KMS-11 (cell line): ENCODE measurements at regions not wholly inside any gene's neighbourhood (a gene's known extent, or its start where the extent isn't known, plus 50 kb on each side); places are given as distances from the start of the nearest gene placed in this dataset.

Experiments used
- H2AFZ ChIP-seq: fragments of 200-600 bp; sonication (generic); 2 replicates; pipeline ENCODE4 v1.6.1; 2016; ENCODE audit warnings: antibody characterized with exemption, mixed run types, low read depth
- H3K27ac ChIP-seq: fragments of 200-600 bp; sonication (generic); 2 replicates; pipeline ENCODE4 v1.6.1; 2016; ENCODE audit warnings: mild to moderate bottlenecking, mixed run types
- H3K27me3 ChIP-seq: fragments of 200-600 bp; sonication (generic); 2 replicates; pipeline ENCODE4 v1.6.1; 2017; ENCODE audit warnings: mild to moderate bottlenecking, low read depth, mixed run types, moderate library complexity; ENCODE audit not compliant: insufficient read depth
- H3K36me3 ChIP-seq: fragments of 200-600 bp; sonication (generic); 2 replicates; pipeline ENCODE4 v1.6.1; 2017; ENCODE audit warnings: mild to moderate bottlenecking, mixed run types; ENCODE audit not compliant: insufficient read depth
- H3K4me1 ChIP-seq: fragments of 200-600 bp; sonication (generic); 2 replicates; pipeline ENCODE4 v1.6.1; 2016; ENCODE audit warnings: mild to moderate bottlenecking, low read depth, mixed run types; ENCODE audit not compliant: poor library complexity, severe bottlenecking
- H3K4me2 ChIP-seq: fragments of 200-600 bp; sonication (generic); 2 replicates; pipeline ENCODE4 v1.7.0; 2016; ENCODE audit warnings: mild to moderate bottlenecking, mixed run types
- H3K4me3 ChIP-seq: fragments of 200-600 bp; sonication (generic); IDR thresholded peaks from 2 replicates; pipeline ENCODE4 v1.6.1; 2017; ENCODE audit warnings: low read depth, low read length, mixed read lengths; ENCODE audit not compliant: insufficient read depth
- H3K79me2 ChIP-seq: fragments of 200-600 bp; sonication (generic); 2 replicates; pipeline ENCODE4 v1.6.1; 2016; ENCODE audit warnings: low read depth, mixed run types; ENCODE audit not compliant: insufficient read depth
- H3K9ac ChIP-seq: fragments of 200-600 bp; sonication (generic); 2 replicates; pipeline ENCODE4 v1.6.1; 2016; ENCODE audit warnings: mild to moderate bottlenecking, mixed run types
- H4K20me1 ChIP-seq: fragments of 200-600 bp; sonication (generic); 2 replicates; pipeline ENCODE4 v1.6.1; 2016; ENCODE audit warnings: mild to moderate bottlenecking, mixed run types; ENCODE audit not compliant: insufficient read depth
- CTCF ChIP-seq: fragments of 200-600 bp; sonication (generic); conservative IDR thresholded peaks from 2 replicates; pipeline ENCODE4 v1.6.1; 2017; ENCODE audit warnings: low read depth, mild to moderate bottlenecking, antibody characterized with exemption, low read length, moderate library complexity, mixed read lengths

- Histone ChIP-seq H4K20me1 (no peaks in the 10 kb centered on the region), H3K4me2 (no peak overlapping the region), H3K9ac (no peak overlapping the region), H3K4me1 (no peaks in the 10 kb centered on the region), H3K4me3 (no peak overlapping the region), H3K27ac (no peak overlapping the region), H3K27me3 (no peaks in the 10 kb centered on the region), H3K79me2 (no peaks in the 10 kb centered on the region), H3K36me3 (no peaks in the 10 kb centered on the region), H2AFZ (no peak overlapping the region)
- no peak for TF ChIP-seq CTCF
Measured at GRCh38 chr4:96844858-96845490, 1005.1 kb downstream of the PDHA2 start.

- no peak overlapping the region for H3K9ac ChIP-seq
- H3K4me3 ChIP-seq, result no peak overlapping the region
- H3K36me3 ChIP-seq, result no peaks in the 10 kb centered on the region
- H3K79me2 ChIP-seq, result no peaks in the 10 kb centered on the region
- no peaks in the 10 kb centered on the region for H3K4me1 ChIP-seq
- H3K27ac ChIP-seq, result no peak overlapping the region
- TF ChIP-seq CTCF, result no peak
- H4K20me1 ChIP-seq, result no peaks in the 10 kb centered on the region
- no peak overlapping the region for H3K4me2 ChIP-seq
- no peaks in the 10 kb centered on the region for H3K27me3 ChIP-seq
- no peak overlapping the region for H2AFZ ChIP-seq
Measured at GRCh38 chr4:96845819-96846218, 1005.9 kb downstream of the PDHA2 start.

GRCh38 chr4:96874657-96875056 lies 1034.8 kb downstream of the PDHA2 start:
- Histone ChIP-seq H3K4me2 (no peak overlapping the region), H3K27me3 (no peaks in the 10 kb centered on the region), H3K27ac (no peak overlapping the region), H3K4me3 (no peak overlapping the region), H3K79me2 (no peaks in the 10 kb centered on the region), H4K20me1 (no peaks in the 10 kb centered on the region), H2AFZ (no peak overlapping the region), H3K4me1 (no peaks in the 10 kb centered on the region), H3K36me3 (no peaks in the 10 kb centered on the region), H3K9ac (no peak overlapping the region)
- no peak for TF ChIP-seq CTCF

GRCh38 chr4:96879527-96879926 lies 1039.6 kb downstream of the PDHA2 start:
- Histone ChIP-seq H3K27ac (no peak overlapping the region), H3K27me3 (no peaks in the 10 kb centered on the region), H3K4me3 (no peak overlapping the region), H3K9ac (no peak overlapping the region), H2AFZ (no peak overlapping the region), H3K79me2 (no peaks in the 10 kb centered on the region), H3K36me3 (no peaks in the 10 kb centered on the region), H4K20me1 (no peaks in the 10 kb centered on the region), H3K4me2 (no peak overlapping the region), H3K4me1 (no peaks in the 10 kb centered on the region)
- TF ChIP-seq CTCF, result no peak
